Stimulated activated CD4-positive, alpha-beta T cell treated with anti-CD3 and anti-CD28 coated beads, TNF-alpha, amount 100 ng/mL, for 24 hours (primary cell): ENCODE measurements at regions not wholly inside any gene's neighbourhood (a gene's known extent, or its start where the extent isn't known, plus 50 kb on each side); places are given as distances from the start of the nearest gene placed in this dataset.

ENCODE experiments used
- DNase-seq, 3 experiments: peaks; one replicate each; pipeline ENCODE4 v3.0.0-alpha.2; 2020; ENCODE audit warnings: low read depth in 3 of 3

GRCh38 chr3:96712792-96713191, 101.6 kb upstream of the EPHA6 start:
- no peak for DNase-seq

- DNase-seq, result no peak
Observed at GRCh38 chr3:96719921-96720320, 94.5 kb upstream of the EPHA6 start.

- DNase-seq, result no peak
Observed at GRCh38 chr3:96731031-96731430, 83.4 kb upstream of the EPHA6 start.

GRCh38 chr3:96734273-96735009, 80.0 kb upstream of the EPHA6 start:
- no peak for DNase-seq

GRCh38 chr3:96748139-96748538, 66.3 kb upstream of the EPHA6 start:
- DNase-seq, result no peak

- no peak for DNase-seq
Observed at GRCh38 chr3:96750094-96750767, 64.2 kb upstream of the EPHA6 start.

GRCh38 chr3:96753124-96753523, 61.3 kb upstream of the EPHA6 start:
- DNase-seq, result no peak

GRCh38 chr3:96754128-96754527, 60.3 kb upstream of the EPHA6 start:
- no peak for DNase-seq

GRCh38 chr3:96755519-96755918, 58.9 kb upstream of the EPHA6 start:
- no peak for DNase-seq

- DNase-seq, result no peak
Observed at GRCh38 chr3:96756516-96756915, 57.9 kb upstream of the EPHA6 start.

GRCh38 chr3:96760956-96761355, 53.4 kb upstream of the EPHA6 start:
- no peak for DNase-seq
